ENCODE measurements at regions not wholly inside any gene's neighbourhood (a gene's known extent, or its start where the extent isn't known, plus 50 kb on each side); places are given as distances from the start of the nearest gene placed in this dataset.

GRCh38 chr5:22998774-22999173, 145.6 kb upstream of the CDH12 start:
- no peak for TF ChIP-seq CTCF (IDR thresholded peaks at IDR 0.05; ENCODE audit: borderline replicate concordance, extremely low read depth, low read length, poor library complexity, severe bottlenecking)
- no peak for TF ChIP-seq EZH2 (IDR thresholded peaks at IDR 0.05; ENCODE audit: borderline replicate concordance, low read depth, low read length, severe bottlenecking)

All from DND-41 (cell line).